NT2/D1 (cell line): ENCODE measurements at regions not wholly inside any gene's neighbourhood (a gene's known extent, or its start where the extent isn't known, plus 50 kb on each side); places are given as distances from the start of the nearest gene placed in this dataset.

ENCODE experiments used
- SUZ12 ChIP-seq: IDR thresholded peaks from 2 replicates; pipeline ENCODE4 v1.6.1; 2011; ENCODE audit not compliant: insufficient read length, insufficient read depth; ENCODE audit errors: extremely low read depth
- ZNF274 ChIP-seq: IDR thresholded peaks from 2 replicates; pipeline ENCODE4 v1.6.1; 2011; ENCODE audit warnings: mild to moderate bottlenecking, low read depth, low read length

DNA sequence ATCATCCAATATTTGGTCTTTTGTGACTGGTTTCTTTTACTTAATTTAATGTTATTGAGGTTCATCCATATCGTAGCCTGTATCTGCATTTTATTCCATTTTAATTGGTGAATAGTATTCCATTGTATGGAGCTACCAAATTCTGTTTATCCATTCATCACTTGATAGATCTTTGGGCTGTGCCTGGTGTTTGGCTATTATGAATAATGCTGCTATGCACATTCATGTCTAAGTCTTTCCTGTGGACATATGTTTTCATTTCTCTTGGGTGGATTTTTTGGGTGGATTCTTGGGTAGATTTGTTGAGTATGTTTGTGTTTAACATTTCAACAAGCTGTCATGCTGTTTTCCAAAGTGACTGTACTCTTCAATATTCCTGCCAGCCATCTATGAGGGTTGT lies 52.5 kb upstream of the NEDD4L start:
- TF ChIP-seq SUZ12, result no peak
- TF ChIP-seq ZNF274, result no peak
